ENCODE measurements at regions not wholly inside any gene's neighbourhood (a gene's known extent, or its start where the extent isn't known, plus 50 kb on each side); places are given as distances from the start of the nearest gene placed in this dataset.

- TF ChIP-seq ZBTB33 (CRISPR knock-in tag; IDR thresholded peaks at IDR 0.05) (no peak), CCNT2 (IDR thresholded peaks at IDR 0.05; ENCODE audit: borderline replicate concordance, extremely low read depth, insufficient read length, low read depth, low read length) (no peak)
These were observed 119.9 kb downstream of the OSR1 start (continued) for GRCh38 chr2:19238440-19239060.

GRCh38 chr2:19235308-19235707 lies 123.1 kb downstream of the OSR1 start:
- Histone ChIP-seq H3K4me1 (replicated peaks in 1 of 2; ENCODE audit: control insufficient read depth in 2 of 2, insufficient read depth in 2 of 2, low read length in 2 of 2) (no peaks in the 10 kb centered on the region), H3K27ac (ENCODE audit: extremely low read depth, low read depth, low read length) (no peak overlapping the region), H3K27me3 (ENCODE audit: control insufficient read depth in 2 of 2, insufficient read depth in 2 of 2, low read length in 2 of 2) (no peaks in the 10 kb centered on the region), H3K4me3 (no peak overlapping the region), H3K36me3 (ENCODE audit: control insufficient read depth, insufficient read depth, low read length) (no peaks in the 10 kb centered on the region), H2AFZ (ENCODE audit: low read depth, low read length) (no peak overlapping the region), H3K9me3 (replicated peaks; ENCODE audit: control insufficient read depth, insufficient read depth, low read depth, low read length) (no peaks in the 10 kb centered on the region), H3K9me1 (ENCODE audit: control insufficient read depth, insufficient read depth, low read length) (no peaks in the 10 kb centered on the region), H4K20me1 (replicated peaks; ENCODE audit: control insufficient read depth, insufficient read depth, low read length) (no peaks in the 10 kb centered on the region), H3K9ac (ENCODE audit: insufficient read depth in 1 of 2, low read depth in 2 of 2, low read length in 2 of 2) (no peak overlapping the region), H3K4me2 (ENCODE audit: insufficient read depth, low read length) (no peak overlapping the region), H3K79me2 (ENCODE audit: control insufficient read depth, insufficient read depth, low read length) (no peaks in the 10 kb centered on the region)
- FAIRE-seq, result no peak
- no peak for ATAC-seq
- intact Hi-C loops (cut with micrococcal nuclease) (no loop called here), in situ Hi-C loops (cut with MboI) (no loop called here)
- no peak for TF ChIP-seq CHD1 (IDR thresholded peaks at IDR 0.05; ENCODE audit: low read length)
- no peak for TF ChIP-seq GATAD2A (IDR thresholded peaks at IDR 0.05)
- no peak for TF ChIP-seq CHCHD3 (CRISPR knock-in tag; IDR thresholded peaks at IDR 0.05)
- 0 out of 2 replicates have a peak, but pooled peaks have one; percentile 9 for TF ChIP-seq CEBPB (tag; IDR thresholded peaks at IDR 0.05)
- no peak for TF ChIP-seq HNRNPL (IDR thresholded peaks at IDR 0.05; ENCODE audit: low read depth, low read length)
- TF ChIP-seq STAT5A (IDR thresholded peaks at IDR 0.05; ENCODE audit: borderline replicate concordance, low read length), result no peak
- no peak for TF ChIP-seq KLF16 (IDR thresholded peaks at IDR 0.05)
- TF ChIP-seq E2F6 (IDR thresholded peaks at IDR 0.05; ENCODE audit: borderline replicate concordance in 1 of 2, extremely low read depth in 1 of 2, insufficient read depth in 1 of 2, insufficient read length in 1 of 2, low read depth in 1 of 2, low read length in 1 of 2, poor library complexity in 1 of 2, severe bottlenecking in 1 of 2), result no peak
- POLR2A ChIA-PET, result no interaction called here
- WGBS (ENCODE audit: insufficient coverage, low coverage, missing lambda C conversion rate), result 0% methylated on average over 1 of the region's 2 CpGs
- no peak for DNase-seq (ENCODE audit: extremely low read depth in 1 of 4, low spot score in 3 of 4)
- BruUV-seq (replicated peaks), result no TSS peak
- CTCF ChIA-PET (ENCODE audit: low intra/inter-chr PET ratio), result no interaction called here
